ENCODE measurements at regions not wholly inside any gene's neighbourhood (a gene's known extent, or its start where the extent isn't known, plus 50 kb on each side); places are given as distances from the start of the nearest gene placed in this dataset.

GRCh38 chr4:43680421-43680820, 768.2 kb downstream of the KCTD8 start:
- TF ChIP-seq CTCF (IDR thresholded peaks at IDR 0.05): no peak
- TF ChIP-seq POLR2A (IDR thresholded peaks at IDR 0.05): no peak

Data from uterus (tissue), 2 donors.